T-helper 2 cell treated with Interferon-gamma antibody and Interleukin-4, amounts not matched to agents 100 ng/mL and 5 ng/mL, for 36 hours (primary cell): ENCODE measurements at regions not wholly inside any gene's neighbourhood (a gene's known extent, or its start where the extent isn't known, plus 50 kb on each side); places are given as distances from the start of the nearest gene placed in this dataset.
"Not testable (repeated sequence)": the region's sequence is repeated elsewhere in the genome, so short reads cannot be mapped to it uniquely, and the experiment has no call there.

Source experiments
- intact Hi-C: fragments of 100-400 bp; cut with micrococcal nuclease; formaldehyde crosslinking; loops from one replicate; pipeline ENCODE4 v1.15.1; 2023

DNA sequence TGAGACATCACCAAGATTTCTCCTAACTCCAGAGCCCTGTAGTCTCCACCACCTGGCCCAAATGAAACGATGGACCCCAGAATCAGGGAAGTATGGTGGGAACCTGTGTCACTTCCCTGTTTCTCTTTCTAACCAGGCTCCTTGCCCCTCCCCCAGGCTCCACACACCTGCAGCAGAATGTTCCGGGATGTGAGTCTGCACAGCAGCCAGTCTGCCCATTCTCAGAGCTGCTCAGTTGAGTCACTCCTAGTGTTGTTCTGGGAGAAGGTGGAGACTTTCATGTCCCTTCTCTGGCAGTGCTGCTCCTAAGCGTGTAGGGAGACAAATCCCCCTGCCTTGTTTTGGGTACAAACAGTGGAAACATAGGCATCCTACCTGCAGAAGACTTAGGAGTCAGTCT, 76.0 kb upstream of the XPA start:
- intact Hi-C loops = no loop called here

DNA sequence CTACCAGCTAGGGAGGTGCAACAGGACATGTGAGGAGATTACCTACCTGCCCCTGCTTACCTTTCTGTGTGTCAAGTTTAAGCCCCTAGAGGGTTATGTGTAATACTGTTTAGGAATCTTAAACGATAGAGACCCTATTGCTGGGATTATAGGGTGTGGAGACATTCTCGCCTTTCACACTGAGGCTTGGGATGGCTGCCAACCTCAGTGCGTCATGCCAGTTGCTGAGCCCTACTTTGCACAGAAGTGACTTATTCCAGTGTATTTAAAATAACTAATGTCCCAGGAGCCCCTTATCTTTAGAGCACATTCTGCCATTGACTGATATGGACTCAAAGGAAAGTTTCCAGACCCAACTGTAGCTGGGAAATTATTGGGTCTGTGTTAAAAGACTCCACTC, 76.6 kb upstream of the XPA start:
- intact Hi-C loops = no loop called here

- intact Hi-C loops = no loop called here
Measured at GRCh38 chr9:97774673-97775072, 77.5 kb upstream of the XPA start.

- intact Hi-C loops = not testable (repeated sequence)
Measured at GRCh38 chr9:97778740-97779139, 74.3 kb upstream of the FOXE1 start.

DNA sequence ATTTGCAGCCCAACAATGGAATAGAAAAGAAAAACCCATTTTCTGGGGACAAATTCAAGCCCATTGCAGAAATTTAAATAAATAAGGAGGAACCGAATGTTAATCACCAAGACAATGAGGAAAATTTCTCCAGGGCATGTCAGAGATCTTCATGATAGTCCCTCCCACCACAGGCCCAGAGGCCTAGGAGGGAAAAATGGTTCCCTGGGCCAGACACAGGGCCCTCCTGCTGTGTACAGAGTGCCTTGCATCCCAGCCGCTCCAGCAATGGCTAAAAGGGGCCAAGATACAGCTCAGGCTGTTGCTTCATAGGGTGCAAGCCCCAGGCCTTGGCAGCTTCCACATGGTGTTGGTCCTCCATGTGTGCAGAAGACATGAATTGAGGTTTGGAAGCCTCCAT, 73.4 kb upstream of the FOXE1 start:
- intact Hi-C loops = no loop called here

- intact Hi-C loops = no loop called here
Measured at GRCh38 chr9:97781902-97782301, 71.1 kb upstream of the FOXE1 start.

GRCh38 chr9:97786341-97786740, 66.7 kb upstream of the FOXE1 start:
- intact Hi-C loops = no loop called here

DNA sequence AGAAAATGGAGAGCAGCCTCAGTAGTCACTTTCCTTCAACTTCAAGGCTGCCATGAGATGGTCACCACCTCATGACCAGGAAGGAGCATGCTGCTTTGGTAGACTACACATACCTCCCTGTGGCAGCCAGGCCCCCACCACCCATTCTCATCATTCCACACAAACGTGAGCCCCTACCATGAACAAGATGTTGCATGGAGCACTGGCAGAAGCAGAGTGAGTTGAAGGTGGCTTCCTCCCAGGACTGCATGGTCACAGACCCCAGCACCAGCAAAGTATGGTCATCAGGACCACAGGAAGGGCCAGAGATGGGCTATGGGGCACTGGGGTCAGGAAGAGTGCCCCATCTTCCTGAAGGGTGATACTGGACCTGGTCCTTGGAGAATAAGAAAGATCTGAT, 65.5 kb upstream of the FOXE1 start:
- intact Hi-C loops = no loop called here

GRCh38 chr9:97788763-97789663, 64.0 kb upstream of the FOXE1 start:
- intact Hi-C loops = no loop called here

- intact Hi-C loops = no loop called here
Measured at GRCh38 chr9:97790542-97790941, 62.5 kb upstream of the FOXE1 start.

GRCh38 chr9:97791542-97791941, 61.5 kb upstream of the FOXE1 start:
- intact Hi-C loops = no loop called here

DNA sequence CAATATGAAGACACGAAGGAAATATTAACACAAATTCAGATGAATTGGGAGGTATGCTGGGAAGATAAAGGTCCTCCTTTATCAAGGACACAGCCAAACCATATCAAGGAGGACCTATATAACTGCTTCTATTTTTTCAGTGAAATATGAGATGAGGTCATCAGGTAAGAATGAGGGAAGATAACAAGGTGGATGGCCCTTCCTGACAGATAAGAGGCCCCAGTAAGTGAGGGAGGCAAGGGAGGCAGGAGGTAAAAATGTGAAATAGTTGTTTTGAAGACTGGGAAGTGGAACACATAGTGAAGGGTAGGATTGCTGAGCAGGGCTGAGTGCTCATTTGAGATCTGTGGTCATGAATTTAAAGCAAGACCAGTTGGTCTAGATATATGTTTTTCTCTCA, 60.0 kb upstream of the FOXE1 start:
- intact Hi-C loops = no loop called here

GRCh38 chr9:97794666-97795065, 58.4 kb upstream of the FOXE1 start:
- intact Hi-C loops = no loop called here

DNA sequence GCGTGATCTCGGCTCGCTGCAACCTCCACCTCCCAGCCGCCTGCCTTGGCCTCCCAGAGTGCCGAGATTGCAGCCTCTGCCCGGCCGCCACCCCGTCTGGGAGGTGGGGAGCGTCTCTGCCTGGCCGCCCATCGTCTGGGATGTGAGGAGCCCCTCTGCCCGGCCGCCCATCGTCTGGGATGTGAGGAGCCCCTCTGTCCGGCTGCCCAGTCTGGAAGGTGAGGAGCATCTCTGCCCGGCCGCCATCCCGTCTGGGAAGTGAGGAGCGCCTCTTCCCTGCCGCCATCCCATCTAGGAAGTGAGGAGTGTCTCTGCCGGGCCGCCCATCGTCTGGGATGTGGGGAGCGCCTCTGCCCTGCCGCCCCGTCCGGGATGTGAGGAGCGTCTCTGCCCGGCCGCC, 56.9 kb upstream of the FOXE1 start:
- intact Hi-C loops = not testable (repeated sequence)

GRCh38 chr9:97801180-97801579, 51.8 kb upstream of the FOXE1 start:
- intact Hi-C loops = loop anchor here (5.0 kb wide), 3 partner anchors 89 to 169 kb away; partner anchors contain the start of genes NCBP1, TSTD2 and XPA

GRCh38 chr9:97802276-97802675, 50.8 kb upstream of the FOXE1 start:
- intact Hi-C loops = loop anchor here (5.0 kb wide), 3 partner anchors 90 to 170 kb away; partner anchors contain the start of genes NCBP1, TSTD2 and XPA

DNA sequence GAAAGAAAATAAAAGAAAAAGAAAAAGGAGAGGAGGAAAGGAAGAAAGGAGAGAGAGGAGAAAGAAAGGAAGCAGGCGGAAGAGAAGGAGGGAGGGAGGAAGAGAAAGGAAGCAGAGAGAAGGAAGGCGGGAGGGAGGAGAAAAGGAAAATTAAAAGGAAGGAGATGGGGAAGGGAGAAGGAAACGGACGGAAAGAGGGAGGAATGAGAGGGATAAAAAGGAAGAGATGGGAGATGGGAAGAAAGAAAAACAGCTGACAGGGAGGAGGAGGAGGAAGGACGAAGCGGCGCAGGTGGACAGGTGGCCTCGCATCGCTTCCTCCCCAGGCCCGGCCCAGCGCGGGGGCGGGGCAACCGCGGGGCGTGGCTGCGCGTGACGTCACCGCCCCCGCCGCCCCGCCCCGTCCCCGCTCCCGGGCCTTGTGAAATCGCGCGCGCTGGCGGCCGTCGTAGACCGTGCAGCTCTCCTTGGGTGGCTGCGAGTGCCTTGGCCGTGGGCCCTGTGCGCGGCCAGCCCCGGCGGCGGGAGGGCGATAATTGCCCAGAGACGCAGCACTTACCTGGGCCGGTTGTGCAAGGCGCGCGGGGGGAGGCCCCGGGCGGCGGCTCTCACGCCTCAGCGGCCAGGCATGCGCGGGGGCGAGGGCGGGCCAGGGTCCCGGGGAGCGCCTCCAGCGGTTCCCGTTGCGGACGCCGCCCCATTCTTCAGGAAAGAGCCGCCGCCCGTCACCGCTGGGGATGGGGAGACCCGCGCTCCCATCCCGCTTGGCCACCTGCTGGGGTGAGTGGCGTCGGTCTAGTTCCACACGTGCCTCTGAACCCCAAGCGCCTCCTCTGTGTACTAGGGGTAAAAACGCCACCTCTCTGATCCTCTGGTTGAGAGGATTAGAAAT, 49.6 kb upstream of the FOXE1 start:
- intact Hi-C loops = loop anchor here (5.0 kb wide), 3 partner anchors 91 to 171 kb away; partner anchors contain the start of genes NCBP1, TSTD2 and XPA
